ENCODE measurements at regions not wholly inside any gene's neighbourhood (a gene's known extent, or its start where the extent isn't known, plus 50 kb on each side); places are given as distances from the start of the nearest gene placed in this dataset.

DNA sequence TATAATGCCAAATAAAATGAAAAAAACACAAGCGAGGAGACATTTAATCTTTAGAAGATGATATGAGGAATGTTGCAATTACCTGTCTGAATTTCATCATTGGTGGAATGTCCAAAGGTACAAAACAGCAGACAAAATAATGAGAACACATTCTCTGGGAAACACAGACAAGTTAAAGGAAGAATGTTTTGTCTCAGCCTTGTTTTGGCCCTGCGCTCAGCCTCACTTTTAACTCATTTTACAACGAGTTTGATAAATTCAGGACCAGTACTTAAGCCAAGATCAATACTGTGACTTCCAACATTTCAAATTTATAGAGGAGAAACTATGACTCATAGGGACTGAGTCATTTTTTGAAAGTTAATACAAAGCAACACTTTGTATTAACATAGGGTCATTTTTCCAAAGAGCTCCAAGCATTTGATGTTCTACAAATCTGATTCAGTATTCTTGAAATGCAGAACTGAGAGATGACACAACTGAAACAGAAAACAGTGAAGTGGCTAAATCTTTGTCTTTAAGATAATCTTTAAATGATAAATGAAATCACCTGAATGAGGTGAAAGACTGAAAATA, 833.2 kb upstream of the CHAC2 start (continued):
- TF ChIP-seq, protein P1, sequence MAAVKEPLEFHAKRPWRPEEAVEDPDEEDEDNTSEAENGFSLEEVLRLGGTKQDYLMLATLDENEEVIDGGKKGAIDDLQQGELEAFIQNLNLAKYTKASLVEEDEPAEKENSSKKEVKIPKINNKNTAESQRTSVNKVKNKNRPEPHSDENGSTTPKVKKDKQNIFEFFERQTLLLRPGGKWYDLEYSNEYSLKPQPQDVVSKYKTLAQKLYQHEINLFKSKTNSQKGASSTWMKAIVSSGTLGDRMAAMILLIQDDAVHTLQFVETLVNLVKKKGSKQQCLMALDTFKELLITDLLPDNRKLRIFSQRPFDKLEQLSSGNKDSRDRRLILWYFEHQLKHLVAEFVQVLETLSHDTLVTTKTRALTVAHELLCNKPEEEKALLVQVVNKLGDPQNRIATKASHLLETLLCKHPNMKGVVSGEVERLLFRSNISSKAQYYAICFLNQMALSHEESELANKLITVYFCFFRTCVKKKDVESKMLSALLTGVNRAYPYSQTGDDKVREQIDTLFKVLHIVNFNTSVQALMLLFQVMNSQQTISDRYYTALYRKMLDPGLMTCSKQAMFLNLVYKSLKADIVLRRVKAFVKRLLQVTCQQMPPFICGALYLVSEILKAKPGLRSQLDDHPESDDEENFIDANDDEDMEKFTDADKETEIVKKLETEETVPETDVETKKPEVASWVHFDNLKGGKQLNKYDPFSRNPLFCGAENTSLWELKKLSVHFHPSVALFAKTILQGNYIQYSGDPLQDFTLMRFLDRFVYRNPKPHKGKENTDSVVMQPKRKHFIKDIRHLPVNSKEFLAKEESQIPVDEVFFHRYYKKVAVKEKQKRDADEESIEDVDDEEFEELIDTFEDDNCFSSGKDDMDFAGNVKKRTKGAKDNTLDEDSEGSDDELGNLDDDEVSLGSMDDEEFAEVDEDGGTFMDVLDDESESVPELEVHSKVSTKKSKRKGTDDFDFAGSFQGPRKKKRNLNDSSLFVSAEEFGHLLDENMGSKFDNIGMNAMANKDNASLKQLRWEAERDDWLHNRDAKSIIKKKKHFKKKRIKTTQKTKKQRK (IDR thresholded peaks at IDR 0.05; ENCODE audit: low read depth, low read length): no peak
- TF ChIP-seq, protein P2, sequence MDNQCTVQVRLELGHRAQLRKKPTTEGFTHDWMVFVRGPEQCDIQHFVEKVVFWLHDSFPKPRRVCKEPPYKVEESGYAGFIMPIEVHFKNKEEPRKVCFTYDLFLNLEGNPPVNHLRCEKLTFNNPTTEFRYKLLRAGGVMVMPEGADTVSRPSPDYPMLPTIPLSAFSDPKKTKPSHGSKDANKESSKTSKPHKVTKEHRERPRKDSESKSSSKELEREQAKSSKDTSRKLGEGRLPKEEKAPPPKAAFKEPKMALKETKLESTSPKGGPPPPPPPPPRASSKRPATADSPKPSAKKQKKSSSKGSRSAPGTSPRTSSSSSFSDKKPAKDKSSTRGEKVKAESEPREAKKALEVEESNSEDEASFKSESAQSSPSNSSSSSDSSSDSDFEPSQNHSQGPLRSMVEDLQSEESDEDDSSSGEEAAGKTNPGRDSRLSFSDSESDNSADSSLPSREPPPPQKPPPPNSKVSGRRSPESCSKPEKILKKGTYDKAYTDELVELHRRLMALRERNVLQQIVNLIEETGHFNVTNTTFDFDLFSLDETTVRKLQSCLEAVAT (IDR thresholded peaks at IDR 0.05): no peak
- TF ChIP-seq POLR2AphosphoS5 (IDR thresholded peaks at IDR 0.05; ENCODE audit: low read length): no peak

DNA sequence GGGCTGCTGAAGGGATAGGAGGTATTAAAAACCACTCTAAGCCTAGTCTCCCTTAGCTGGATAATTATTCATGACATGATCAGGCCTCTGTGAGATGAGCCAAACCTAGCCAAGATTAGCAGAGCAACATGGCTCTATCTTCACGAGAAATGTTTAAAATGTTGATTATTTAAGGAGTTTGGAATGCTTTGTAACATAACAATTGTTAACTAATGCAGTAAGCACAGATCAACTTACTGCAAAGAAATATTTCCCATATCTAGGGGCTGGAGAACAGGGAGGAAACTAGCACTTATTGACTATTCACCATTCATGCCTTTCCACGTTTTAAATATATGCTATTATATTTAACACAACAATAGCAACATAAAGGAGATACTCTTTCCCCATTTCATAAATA, 833.7 kb upstream of the CHAC2 start:
- Histone ChIP-seq H3K36me3 (ENCODE audit: control insufficient read depth in 2 of 2, insufficient read depth in 2 of 2, low read length in 1 of 2) (no peaks in the 10 kb centered on the region), H2AFZ (ENCODE audit: control insufficient read depth, low read depth, low read length) (no peak overlapping the region), H3K27me3 (replicated peaks in 1 of 2; ENCODE audit: control insufficient read depth in 2 of 2, insufficient read depth in 2 of 2, low read length in 1 of 2) (no peaks in the 10 kb centered on the region), H3K79me2 (ENCODE audit: control insufficient read depth, insufficient read depth, low read length) (no peaks in the 10 kb centered on the region), H3K9ac (ENCODE audit: control insufficient read depth, insufficient read depth, low read length) (no peak overlapping the region), H3K4me2 (ENCODE audit: control insufficient read depth, insufficient read depth) (no peak overlapping the region), H4K20me1 (ENCODE audit: control insufficient read depth, insufficient read depth) (no peaks in the 10 kb centered on the region), H3K27ac (ENCODE audit: control insufficient read depth, insufficient read depth) (no peak overlapping the region), H3K4me3 (no peak overlapping the region), H3K9me3 (replicated peaks; ENCODE audit: control insufficient read depth, insufficient read depth, low read length) (no peaks in the 10 kb centered on the region; the same call in 1 of the 3 replicates), H3K4me1 (ENCODE audit: control insufficient read depth, insufficient read depth, low read length) (peaks cover 4% of the 10 kb centered on the region; the same call in 1 of the 2 replicates)
- WGBS (ENCODE audit: insufficient coverage, insufficient replicate concordance, low lambda C conversion rate, missing lambda C conversion rate): 23% methylated on average over 2 of the region's 2 CpGs
- no TSS peak for BruUV-seq (replicated peaks)
- RAD21 ChIA-PET (ENCODE audit: unreplicated experiment): no interaction called here
- ATAC-seq (no peak), FAIRE-seq (no peak), DNase-seq (ENCODE audit: low read depth, low spot score) (no peak)
- POLR2A ChIA-PET: no interaction called here
- in situ Hi-C loops (cut with MboI) (no loop called here), intact Hi-C loops (cut with micrococcal nuclease; ENCODE audit: unreplicated experiment) (no loop called here)
- SMC1A ChIA-PET (ENCODE audit: uncharacterized antibody, unreplicated experiment): no interaction called here
- CTCF ChIA-PET: interaction anchor here (1.0 kb wide), 1 partner anchor 11 kb away, joined by 3 read pairs; no protein-coding TSS in a partner anchor
- no peak for TF ChIP-seq ESRRA (IDR thresholded peaks at IDR 0.05; ENCODE audit: low read length)
- no peak for TF ChIP-seq ASH2L (IDR thresholded peaks at IDR 0.05; ENCODE audit: borderline replicate concordance, low read depth)
- no peak for TF ChIP-seq DPF2 (IDR thresholded peaks at IDR 0.05)
- no peak for TF ChIP-seq EED (IDR thresholded peaks at IDR 0.05; ENCODE audit: low read depth)
- TF ChIP-seq, protein P3, sequence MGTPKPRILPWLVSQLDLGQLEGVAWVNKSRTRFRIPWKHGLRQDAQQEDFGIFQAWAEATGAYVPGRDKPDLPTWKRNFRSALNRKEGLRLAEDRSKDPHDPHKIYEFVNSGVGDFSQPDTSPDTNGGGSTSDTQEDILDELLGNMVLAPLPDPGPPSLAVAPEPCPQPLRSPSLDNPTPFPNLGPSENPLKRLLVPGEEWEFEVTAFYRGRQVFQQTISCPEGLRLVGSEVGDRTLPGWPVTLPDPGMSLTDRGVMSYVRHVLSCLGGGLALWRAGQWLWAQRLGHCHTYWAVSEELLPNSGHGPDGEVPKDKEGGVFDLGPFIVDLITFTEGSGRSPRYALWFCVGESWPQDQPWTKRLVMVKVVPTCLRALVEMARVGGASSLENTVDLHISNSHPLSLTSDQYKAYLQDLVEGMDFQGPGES (IDR thresholded peaks at IDR 0.05): no peak
- no peak for TF ChIP-seq RBBP5 (conservative IDR thresholded peaks at IDR 0.05)
- TF ChIP-seq WRNIP1 (IDR thresholded peaks at IDR 0.05; ENCODE audit: borderline replicate concordance, low read depth, low read length): no peak
- TF ChIP-seq POLR2AphosphoS5 (IDR thresholded peaks at IDR 0.05; ENCODE audit: low read length): no peak
- TF ChIP-seq, protein P4, sequence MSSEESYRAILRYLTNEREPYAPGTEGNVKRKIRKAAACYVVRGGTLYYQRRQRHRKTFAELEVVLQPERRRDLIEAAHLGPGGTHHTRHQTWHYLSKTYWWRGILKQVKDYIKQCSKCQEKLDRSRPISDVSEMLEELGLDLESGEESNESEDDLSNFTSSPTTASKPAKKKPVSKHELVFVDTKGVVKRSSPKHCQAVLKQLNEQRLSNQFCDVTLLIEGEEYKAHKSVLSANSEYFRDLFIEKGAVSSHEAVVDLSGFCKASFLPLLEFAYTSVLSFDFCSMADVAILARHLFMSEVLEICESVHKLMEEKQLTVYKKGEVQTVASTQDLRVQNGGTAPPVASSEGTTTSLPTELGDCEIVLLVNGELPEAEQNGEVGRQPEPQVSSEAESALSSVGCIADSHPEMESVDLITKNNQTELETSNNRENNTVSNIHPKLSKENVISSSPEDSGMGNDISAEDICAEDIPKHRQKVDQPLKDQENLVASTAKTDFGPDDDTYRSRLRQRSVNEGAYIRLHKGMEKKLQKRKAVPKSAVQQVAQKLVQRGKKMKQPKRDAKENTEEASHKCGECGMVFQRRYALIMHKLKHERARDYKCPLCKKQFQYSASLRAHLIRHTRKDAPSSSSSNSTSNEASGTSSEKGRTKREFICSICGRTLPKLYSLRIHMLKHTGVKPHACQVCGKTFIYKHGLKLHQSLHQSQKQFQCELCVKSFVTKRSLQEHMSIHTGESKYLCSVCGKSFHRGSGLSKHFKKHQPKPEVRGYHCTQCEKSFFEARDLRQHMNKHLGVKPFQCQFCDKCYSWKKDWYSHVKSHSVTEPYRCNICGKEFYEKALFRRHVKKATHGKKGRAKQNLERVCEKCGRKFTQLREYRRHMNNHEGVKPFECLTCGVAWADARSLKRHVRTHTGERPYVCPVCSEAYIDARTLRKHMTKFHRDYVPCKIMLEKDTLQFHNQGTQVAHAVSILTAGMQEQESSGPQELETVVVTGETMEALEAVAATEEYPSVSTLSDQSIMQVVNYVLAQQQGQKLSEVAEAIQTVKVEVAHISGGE (CRISPR knock-in tag; IDR thresholded peaks at IDR 0.05): no peak
- TF ChIP-seq SPI1 (IDR thresholded peaks at IDR 0.05; ENCODE audit: borderline replicate concordance, insufficient read depth, low read depth, low read length): no peak
- TF ChIP-seq JUNB (IDR thresholded peaks at IDR 0.05): no peak
- no peak for TF ChIP-seq ATF7 (IDR thresholded peaks at IDR 0.05; ENCODE audit: low read depth)
- TF ChIP-seq TBL1XR1 (IDR thresholded peaks at IDR 0.05; ENCODE audit: low read depth, low read length): no peak
